ENCODE measurements at regions not wholly inside any gene's neighbourhood (a gene's known extent, or its start where the extent isn't known, plus 50 kb on each side); places are given as distances from the start of the nearest gene placed in this dataset.

DNA sequence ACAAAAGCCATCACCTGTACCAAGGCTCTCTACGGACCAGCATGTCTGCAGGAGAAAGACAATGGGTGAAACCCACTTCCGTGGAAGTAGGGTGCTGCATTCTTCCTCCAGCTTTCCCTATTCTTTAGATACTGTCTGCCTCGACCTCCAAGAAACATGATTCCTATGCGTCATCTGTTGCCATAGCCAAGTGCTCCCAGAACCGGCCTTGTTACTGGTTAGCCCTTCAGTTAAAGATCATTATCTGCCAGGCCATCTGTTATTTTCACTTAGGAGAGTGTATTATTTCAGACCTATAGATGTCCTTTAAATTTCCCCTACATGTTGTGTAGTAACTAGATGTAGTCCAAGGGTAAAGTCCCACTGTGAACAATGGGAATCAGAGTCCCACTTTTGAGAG is 89.0 kb upstream of the KIAA1217 start:
- WGBS, 2 donors: 86 to 91% methylated on average over 5 of the region's 5 CpGs
- no peak for TF ChIP-seq EP300 (IDR thresholded peaks at IDR 0.05)
- TF ChIP-seq POLR2A (IDR thresholded peaks at IDR 0.05): no peak
- TF ChIP-seq, protein P1, sequence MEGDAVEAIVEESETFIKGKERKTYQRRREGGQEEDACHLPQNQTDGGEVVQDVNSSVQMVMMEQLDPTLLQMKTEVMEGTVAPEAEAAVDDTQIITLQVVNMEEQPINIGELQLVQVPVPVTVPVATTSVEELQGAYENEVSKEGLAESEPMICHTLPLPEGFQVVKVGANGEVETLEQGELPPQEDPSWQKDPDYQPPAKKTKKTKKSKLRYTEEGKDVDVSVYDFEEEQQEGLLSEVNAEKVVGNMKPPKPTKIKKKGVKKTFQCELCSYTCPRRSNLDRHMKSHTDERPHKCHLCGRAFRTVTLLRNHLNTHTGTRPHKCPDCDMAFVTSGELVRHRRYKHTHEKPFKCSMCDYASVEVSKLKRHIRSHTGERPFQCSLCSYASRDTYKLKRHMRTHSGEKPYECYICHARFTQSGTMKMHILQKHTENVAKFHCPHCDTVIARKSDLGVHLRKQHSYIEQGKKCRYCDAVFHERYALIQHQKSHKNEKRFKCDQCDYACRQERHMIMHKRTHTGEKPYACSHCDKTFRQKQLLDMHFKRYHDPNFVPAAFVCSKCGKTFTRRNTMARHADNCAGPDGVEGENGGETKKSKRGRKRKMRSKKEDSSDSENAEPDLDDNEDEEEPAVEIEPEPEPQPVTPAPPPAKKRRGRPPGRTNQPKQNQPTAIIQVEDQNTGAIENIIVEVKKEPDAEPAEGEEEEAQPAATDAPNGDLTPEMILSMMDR (IDR thresholded peaks at IDR 0.05): no peak

DNA sequence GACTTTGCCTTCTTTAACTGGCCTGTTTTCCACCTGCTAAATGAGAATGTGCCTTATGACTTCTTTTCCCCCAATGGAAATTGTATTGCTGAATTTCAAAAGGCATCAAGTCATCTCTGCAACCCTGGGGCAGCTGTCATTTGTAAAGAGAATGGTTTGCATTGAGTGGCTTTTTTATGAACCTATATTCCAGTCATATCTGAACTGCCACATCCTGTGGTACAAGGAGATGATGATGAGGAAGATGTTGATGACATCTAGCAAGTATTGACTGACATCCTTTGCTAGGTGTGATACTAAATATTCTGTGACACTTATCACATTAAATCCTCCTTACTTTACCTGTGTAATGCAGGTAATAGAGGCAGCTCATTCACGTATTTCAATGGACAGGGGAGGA is 88.3 kb upstream of the KIAA1217 start:
- H3K36me3 ChIP-seq: no peaks in the 10 kb centered on the region
- DNase-seq (ENCODE audit: low spot score in 2 of 2): no peak
- no peaks in the 10 kb centered on the region for H3K9me3 ChIP-seq
- peaks cover 0 to 3% (median 0%) of the 10 kb centered on the region in 4 donors for H3K4me1 ChIP-seq
- WGBS, 2 donors: 91 to 97% methylated on average over 1 of the region's 1 CpG
- TF ChIP-seq, protein P1 (IDR thresholded peaks at IDR 0.05): no peak
- TF ChIP-seq EP300 (IDR thresholded peaks at IDR 0.05) (no peak), POLR2A (IDR thresholded peaks at IDR 0.05) (no peak)
- H3K27me3 ChIP-seq: no peaks in the 10 kb centered on the region
- H3K4me3 ChIP-seq: no peak overlapping the region
- H3K27ac ChIP-seq: no peak overlapping the region

More for the DNA sequence above, 89.0 kb upstream of the KIAA1217 start:
- DNase-seq (ENCODE audit: low spot score in 2 of 2): no peak
- Histone ChIP-seq H3K9me3 (no peaks in the 10 kb centered on the region), H3K27me3 (no peaks in the 10 kb centered on the region), H3K36me3 (no peaks in the 10 kb centered on the region), H3K27ac (no peak overlapping the region), H3K4me3 (no peak overlapping the region), H3K4me1 (peaks cover 0 to 4% (median 0%) of the 10 kb centered on the region in 4 donors)

DNA sequence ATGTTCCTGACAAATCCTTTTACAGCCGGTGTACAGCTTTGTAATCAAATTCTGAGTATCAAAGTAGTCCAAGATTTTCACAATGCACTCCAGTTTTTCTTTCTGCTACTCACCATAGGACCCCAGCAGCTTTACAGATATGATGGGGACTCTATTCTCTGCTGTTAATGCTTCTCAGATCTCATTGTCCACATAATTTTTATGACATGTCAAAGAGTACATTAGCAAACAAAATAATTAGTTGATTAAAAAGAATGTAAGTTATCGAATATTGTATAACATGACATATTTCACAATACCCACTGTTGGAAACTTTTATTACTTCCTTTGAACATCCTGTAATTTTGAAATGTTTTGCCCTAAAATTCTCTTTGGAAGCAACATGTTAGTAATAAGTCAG is 81.4 kb upstream of the KIAA1217 start:
- no peak overlapping the region for H3K27ac ChIP-seq
- no peaks in the 10 kb centered on the region for H3K27me3 ChIP-seq
- TF ChIP-seq POLR2A (IDR thresholded peaks at IDR 0.05): no peak
- TF ChIP-seq, protein P1 (IDR thresholded peaks at IDR 0.05): no peak
- no peak for TF ChIP-seq EP300 (IDR thresholded peaks at IDR 0.05)
- H3K9me3 ChIP-seq: no peaks in the 10 kb centered on the region
- H3K4me3 ChIP-seq: no peak overlapping the region
- H3K4me1 ChIP-seq: peaks cover 0 to 17% (median 0%) of the 10 kb centered on the region in 4 donors
- WGBS, 2 donors: 22 to 24% methylated on average over 2 of the region's 2 CpGs
- no peaks in the 10 kb centered on the region for H3K36me3 ChIP-seq
- DNase-seq (ENCODE audit: low spot score in 2 of 2): no peak

DNA sequence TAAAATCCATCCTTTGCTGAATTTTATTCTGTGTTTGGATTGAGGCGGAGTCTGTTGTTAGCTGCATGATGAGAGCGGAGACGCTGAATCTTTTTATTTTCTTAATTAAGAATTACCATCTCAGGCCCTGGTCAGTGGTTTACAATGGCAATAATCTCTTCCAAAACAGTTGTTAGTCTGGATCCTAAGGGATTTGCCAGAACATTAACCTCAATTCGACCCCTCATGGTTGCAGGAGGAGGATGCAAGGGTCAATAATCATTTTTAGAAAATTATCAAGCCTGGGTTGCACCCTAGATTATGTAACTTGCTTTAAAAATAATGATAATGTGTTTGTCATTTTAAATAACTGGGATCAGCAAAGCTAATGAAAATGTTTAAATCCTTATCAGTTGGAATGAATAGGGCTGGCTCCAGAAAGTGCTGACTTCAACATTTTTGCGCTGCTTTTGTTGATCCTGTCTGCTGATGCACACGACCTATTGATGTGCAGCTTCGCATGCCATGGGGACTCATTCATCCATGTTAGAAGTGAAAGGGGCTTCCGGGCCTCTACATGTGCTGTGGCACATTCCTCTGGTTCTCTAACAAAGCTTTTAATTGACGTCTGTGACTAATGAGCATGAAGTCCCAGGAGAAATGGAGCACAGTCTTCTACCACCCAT is 80.7 kb upstream of the KIAA1217 start:
- H3K36me3 ChIP-seq: no peaks in the 10 kb centered on the region
- no peaks in the 10 kb centered on the region for H3K27me3 ChIP-seq
- H3K4me3 ChIP-seq: no peak overlapping the region
- no peak overlapping the region for H3K27ac ChIP-seq
- WGBS, 2 donors: 35 to 36% methylated on average over 9 of the region's 9 CpGs
- no peak for TF ChIP-seq EP300 (IDR thresholded peaks at IDR 0.05)
- TF ChIP-seq, protein P1 (IDR thresholded peaks at IDR 0.05): no peak
- no peak for TF ChIP-seq POLR2A (IDR thresholded peaks at IDR 0.05)
- DNase-seq (ENCODE audit: low spot score in 2 of 2): no peak
- no peaks in the 10 kb centered on the region for H3K9me3 ChIP-seq
- peaks cover 0 to 17% (median 0%) of the 10 kb centered on the region in 4 donors for H3K4me1 ChIP-seq

DNA sequence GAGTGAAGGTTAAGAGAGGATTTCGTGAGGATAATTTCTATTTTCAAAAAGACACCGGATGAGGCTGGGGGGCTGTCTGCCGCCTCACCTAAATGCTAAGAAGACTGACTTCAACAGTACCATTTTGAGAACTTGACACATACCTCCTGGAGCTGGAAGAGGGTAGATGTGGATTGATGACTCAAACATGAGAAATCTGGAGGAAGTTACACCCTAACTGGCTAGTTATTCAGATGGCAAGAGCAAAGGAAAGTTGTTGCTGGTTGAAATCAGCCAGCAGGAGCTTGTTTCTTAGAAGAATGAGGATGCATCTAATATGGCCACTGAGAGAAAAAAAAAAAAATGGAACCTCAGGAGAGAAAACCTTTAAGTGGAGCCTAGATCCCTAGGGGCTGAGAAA is 76.2 kb upstream of the KIAA1217 start:
- Histone ChIP-seq H3K4me1 (peaks cover 0 to 11% (median 0%) of the 10 kb centered on the region in 4 donors), H3K36me3 (no peaks in the 10 kb centered on the region), H3K27ac (no peak overlapping the region), H3K27me3 (no peaks in the 10 kb centered on the region), H3K4me3 (no peak overlapping the region), H3K9me3 (no peaks in the 10 kb centered on the region)
- WGBS, 2 donors: 91 to 94% methylated on average over 3 of the region's 3 CpGs
- no peak for TF ChIP-seq EP300 (IDR thresholded peaks at IDR 0.05)
- TF ChIP-seq, protein P1 (IDR thresholded peaks at IDR 0.05): no peak
- no peak for TF ChIP-seq POLR2A (IDR thresholded peaks at IDR 0.05)
- no peak for DNase-seq (ENCODE audit: low spot score in 2 of 2)

All from tibial nerve (tissue), 4 donors.